IMR-90 (cell line): ENCODE measurements at regions not wholly inside any gene's neighbourhood (a gene's known extent, or its start where the extent isn't known, plus 50 kb on each side); places are given as distances from the start of the nearest gene placed in this dataset.

ENCODE experiments used
- BHLHE40 ChIP-seq: fragments of 150-350 bp; IDR thresholded peaks from 2 replicates; pipeline ENCODE4 v1.6.1; 2016; ENCODE audit warnings: mild to moderate bottlenecking, low read depth, low read length
- FOS ChIP-seq: fragments of 150-350 bp; IDR thresholded peaks from 2 replicates; pipeline ENCODE4 v1.6.1; 2016; ENCODE audit warnings: low read depth, low read length
- MAFK ChIP-seq: IDR thresholded peaks from 2 replicates; pipeline ENCODE4 v1.6.1; 2012; ENCODE audit warnings: low read depth, low read length, improper control_type of control experiment
- MXI1 ChIP-seq: IDR thresholded peaks from 2 replicates; pipeline ENCODE4 v1.6.1; 2012; ENCODE audit warnings: low read depth, mild to moderate bottlenecking, low read length, moderate library complexity, borderline replicate concordance
- NFE2L2 ChIP-seq: fragments of 150-350 bp; IDR thresholded peaks from 2 replicates; pipeline ENCODE4 v1.6.1; 2016; ENCODE audit warnings: low read depth, mild to moderate bottlenecking, low read length
- POLR2A ChIP-seq: IDR thresholded peaks from 2 replicates; pipeline ENCODE4 v1.6.1; 2012; ENCODE audit warnings: mild to moderate bottlenecking, low read depth, low read length
- RAD21 ChIP-seq: IDR thresholded peaks from 2 replicates; pipeline ENCODE4 v1.6.1; 2012; ENCODE audit warnings: low read length, improper control_type of control experiment
- RCOR1 ChIP-seq: IDR thresholded peaks from 2 replicates; pipeline ENCODE4 v1.6.1; 2012; ENCODE audit warnings: mild to moderate bottlenecking, low read length, improper control_type of control experiment; ENCODE audit not compliant: insufficient replicate concordance
- RFX5 ChIP-seq: IDR thresholded peaks from 2 replicates; pipeline ENCODE4 v1.8.0; 2012; ENCODE audit warnings: low read depth, mild to moderate bottlenecking, low read length, moderate library complexity
- SMC3 ChIP-seq: fragments of 150-350 bp; IDR thresholded peaks from 2 replicates; pipeline ENCODE4 v1.6.1; 2016; ENCODE audit warnings: low read depth, mild to moderate bottlenecking, antibody characterized with exemption, low read length, moderate library complexity
- TF ChIP-seq, protein P1 (sequence below): conservative IDR thresholded peaks from 2 replicates; pipeline ENCODE4 v1.5.1; 2012; ENCODE audit warnings: mild to moderate bottlenecking, low read depth, low read length, improper control_type of control experiment
- TF ChIP-seq, protein P2 (sequence below): fragments of 150-350 bp; IDR thresholded peaks from 2 replicates; pipeline ENCODE4 v1.6.1; 2017; ENCODE audit warnings: mild to moderate bottlenecking, antibody characterized with exemption, low read length, low read depth
- TF ChIP-seq, protein P3 (sequence below): fragments of 150-350 bp; IDR thresholded peaks from 2 replicates; pipeline ENCODE4 v1.6.1; 2016; ENCODE audit warnings: low read depth, mild to moderate bottlenecking, low read length, moderate library complexity, borderline replicate concordance

DNA sequence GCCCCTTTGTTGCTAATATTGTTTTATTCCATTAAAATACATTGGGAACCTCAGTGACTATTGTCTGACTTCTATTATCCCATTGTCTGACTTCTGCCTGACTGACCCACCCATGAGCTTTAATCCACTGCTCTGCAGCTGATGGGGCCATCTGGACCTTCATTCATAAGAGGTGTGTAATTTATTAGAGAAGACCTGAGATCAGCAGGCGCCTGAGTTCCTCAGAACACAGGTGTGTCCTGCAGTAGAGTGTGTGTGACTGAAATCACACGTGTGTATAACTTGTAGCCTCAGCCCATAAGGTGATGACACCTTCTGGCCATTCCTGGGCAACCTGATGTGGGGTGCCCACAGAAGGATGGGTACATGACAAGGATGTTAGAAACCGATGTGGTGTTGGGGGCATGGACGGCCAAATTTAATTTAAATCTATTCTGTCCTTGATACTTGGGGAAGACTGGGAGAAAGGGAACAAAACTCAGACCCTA is 821.0 kb downstream of the TMEM121 start:
- TF ChIP-seq, protein P1, sequence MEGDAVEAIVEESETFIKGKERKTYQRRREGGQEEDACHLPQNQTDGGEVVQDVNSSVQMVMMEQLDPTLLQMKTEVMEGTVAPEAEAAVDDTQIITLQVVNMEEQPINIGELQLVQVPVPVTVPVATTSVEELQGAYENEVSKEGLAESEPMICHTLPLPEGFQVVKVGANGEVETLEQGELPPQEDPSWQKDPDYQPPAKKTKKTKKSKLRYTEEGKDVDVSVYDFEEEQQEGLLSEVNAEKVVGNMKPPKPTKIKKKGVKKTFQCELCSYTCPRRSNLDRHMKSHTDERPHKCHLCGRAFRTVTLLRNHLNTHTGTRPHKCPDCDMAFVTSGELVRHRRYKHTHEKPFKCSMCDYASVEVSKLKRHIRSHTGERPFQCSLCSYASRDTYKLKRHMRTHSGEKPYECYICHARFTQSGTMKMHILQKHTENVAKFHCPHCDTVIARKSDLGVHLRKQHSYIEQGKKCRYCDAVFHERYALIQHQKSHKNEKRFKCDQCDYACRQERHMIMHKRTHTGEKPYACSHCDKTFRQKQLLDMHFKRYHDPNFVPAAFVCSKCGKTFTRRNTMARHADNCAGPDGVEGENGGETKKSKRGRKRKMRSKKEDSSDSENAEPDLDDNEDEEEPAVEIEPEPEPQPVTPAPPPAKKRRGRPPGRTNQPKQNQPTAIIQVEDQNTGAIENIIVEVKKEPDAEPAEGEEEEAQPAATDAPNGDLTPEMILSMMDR = no peak
- no peak for TF ChIP-seq BHLHE40
- TF ChIP-seq RCOR1 = no peak
- no peak for TF ChIP-seq POLR2A
- no peak for TF ChIP-seq RAD21
- TF ChIP-seq RFX5 = no peak
- TF ChIP-seq, protein P2, sequence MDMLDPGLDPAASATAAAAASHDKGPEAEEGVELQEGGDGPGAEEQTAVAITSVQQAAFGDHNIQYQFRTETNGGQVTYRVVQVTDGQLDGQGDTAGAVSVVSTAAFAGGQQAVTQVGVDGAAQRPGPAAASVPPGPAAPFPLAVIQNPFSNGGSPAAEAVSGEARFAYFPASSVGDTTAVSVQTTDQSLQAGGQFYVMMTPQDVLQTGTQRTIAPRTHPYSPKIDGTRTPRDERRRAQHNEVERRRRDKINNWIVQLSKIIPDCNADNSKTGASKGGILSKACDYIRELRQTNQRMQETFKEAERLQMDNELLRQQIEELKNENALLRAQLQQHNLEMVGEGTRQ = no peak
- no peak for TF ChIP-seq MXI1
- TF ChIP-seq FOS = no peak
- TF ChIP-seq, protein P3, sequence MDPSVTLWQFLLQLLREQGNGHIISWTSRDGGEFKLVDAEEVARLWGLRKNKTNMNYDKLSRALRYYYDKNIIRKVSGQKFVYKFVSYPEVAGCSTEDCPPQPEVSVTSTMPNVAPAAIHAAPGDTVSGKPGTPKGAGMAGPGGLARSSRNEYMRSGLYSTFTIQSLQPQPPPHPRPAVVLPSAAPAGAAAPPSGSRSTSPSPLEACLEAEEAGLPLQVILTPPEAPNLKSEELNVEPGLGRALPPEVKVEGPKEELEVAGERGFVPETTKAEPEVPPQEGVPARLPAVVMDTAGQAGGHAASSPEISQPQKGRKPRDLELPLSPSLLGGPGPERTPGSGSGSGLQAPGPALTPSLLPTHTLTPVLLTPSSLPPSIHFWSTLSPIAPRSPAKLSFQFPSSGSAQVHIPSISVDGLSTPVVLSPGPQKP = no peak
- no peak for TF ChIP-seq MAFK
- no peak for TF ChIP-seq SMC3
- no peak for TF ChIP-seq NFE2L2
